BLaER1 treated with 17β-estradiol and CSF1 and Interleukin-3, amounts not matched to agents 10 nM and 100 nM (cell line): ENCODE measurements at regions not wholly inside any gene's neighbourhood (a gene's known extent, or its start where the extent isn't known, plus 50 kb on each side); places are given as distances from the start of the nearest gene placed in this dataset.

Experiments
- H3K27ac ChIP-seq, 11 experiments: shearing (Covaris generic); formaldehyde crosslinking; 2 replicates each; pipeline ENCODE4 v1.8.1; 2022
- H3K27me3 ChIP-seq, 11 experiments: shearing (Covaris generic); formaldehyde crosslinking; 2 replicates each; pipeline ENCODE4 v1.8.1; 2022
- H3K36me3 ChIP-seq, 11 experiments: shearing (Covaris generic); formaldehyde crosslinking; 2 replicates each; pipeline ENCODE4 v1.8.1; 2022
- H3K4me1 ChIP-seq, 10 experiments: shearing (Covaris generic); formaldehyde crosslinking; 2 replicates each; pipeline ENCODE4 v1.8.1; 2022
- H3K4me2 ChIP-seq, 11 experiments: shearing (Covaris generic); formaldehyde crosslinking; 2 replicates each; pipeline ENCODE4 v1.8.1; 2022
- H3K4me3 ChIP-seq, 10 experiments: shearing (Covaris generic); formaldehyde crosslinking; 2 replicates each; pipeline ENCODE4 v1.8.1; 2022
- H3K9ac ChIP-seq, 11 experiments: shearing (Covaris generic); formaldehyde crosslinking; 2 replicates each; pipeline ENCODE4 v1.8.1; 2022
- H3K9me3 ChIP-seq, 11 experiments: shearing (Covaris generic); formaldehyde crosslinking; replicated peaks in 1 of 11; 2 replicates each; pipeline ENCODE4 v1.8.1; 2022
- H4K20me1 ChIP-seq, 11 experiments: shearing (Covaris generic); formaldehyde crosslinking; 2 replicates each; pipeline ENCODE4 v1.8.1; 2022
- Cebpa-rat ChIP-seq, 11 experiments: shearing (Covaris generic); IDR thresholded peaks; 2 replicates each; pipeline ENCODE4 v1.8.1; 2022

DNA sequence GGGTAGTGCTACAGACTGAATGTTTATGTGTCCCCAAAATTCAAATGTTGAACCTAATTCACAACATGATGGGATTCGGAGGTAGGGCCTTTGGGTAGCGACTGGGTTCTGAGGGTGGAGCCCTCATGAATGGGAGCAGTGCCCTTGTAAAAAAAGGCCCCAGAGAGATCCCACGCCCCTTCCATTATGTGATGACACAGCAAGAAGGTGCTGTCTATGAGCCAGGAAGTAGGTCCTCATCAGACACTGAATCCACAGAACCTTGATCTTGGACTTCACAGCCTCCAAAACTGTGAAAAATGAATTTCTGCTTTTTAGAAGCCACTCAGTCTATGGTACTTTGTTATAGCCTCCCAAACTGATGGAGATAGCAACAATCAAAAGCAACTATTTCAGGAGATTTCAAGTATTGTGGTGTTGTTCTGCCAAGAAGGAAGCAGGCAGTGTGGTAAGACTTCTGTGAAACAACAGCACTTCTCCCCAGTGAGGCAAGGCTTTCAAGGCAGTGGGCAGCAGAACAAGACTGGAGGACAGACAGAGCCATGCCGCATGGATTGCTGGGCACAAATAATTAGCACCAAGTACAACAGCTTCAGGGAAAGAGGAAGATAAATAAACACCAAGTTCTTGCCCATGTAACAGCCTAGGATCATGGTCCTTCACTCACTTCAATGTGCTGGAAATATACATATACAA is 76.1 kb downstream of the OR2K2 start:
- Histone ChIP-seq H3K9me3 (peaks cover 5 to 16% (median 10%) of the 10 kb centered on the region in 11 experiments; a peak in 17 of 22 replicates), H3K9ac (no peak overlapping the region), H3K36me3 (no peaks in the 10 kb centered on the region), H3K27me3 (no peaks in the 10 kb centered on the region), H3K4me1 (0 out of 20 replicates have a peak, but pooled peaks cover 0 to 6% (median 0%) of the 10 kb centered on the region in 10 experiments), H4K20me1 (no peaks in the 10 kb centered on the region), H3K27ac (peak overlapping the region in 1 of 11 experiments; percentile 1; a peak in 1 of 22 replicates), H3K4me3 (no peak overlapping the region), H3K4me2 (no peak overlapping the region)
- TF ChIP-seq Cebpa-rat (IDR thresholded peaks at IDR 0.05): no peak

DNA sequence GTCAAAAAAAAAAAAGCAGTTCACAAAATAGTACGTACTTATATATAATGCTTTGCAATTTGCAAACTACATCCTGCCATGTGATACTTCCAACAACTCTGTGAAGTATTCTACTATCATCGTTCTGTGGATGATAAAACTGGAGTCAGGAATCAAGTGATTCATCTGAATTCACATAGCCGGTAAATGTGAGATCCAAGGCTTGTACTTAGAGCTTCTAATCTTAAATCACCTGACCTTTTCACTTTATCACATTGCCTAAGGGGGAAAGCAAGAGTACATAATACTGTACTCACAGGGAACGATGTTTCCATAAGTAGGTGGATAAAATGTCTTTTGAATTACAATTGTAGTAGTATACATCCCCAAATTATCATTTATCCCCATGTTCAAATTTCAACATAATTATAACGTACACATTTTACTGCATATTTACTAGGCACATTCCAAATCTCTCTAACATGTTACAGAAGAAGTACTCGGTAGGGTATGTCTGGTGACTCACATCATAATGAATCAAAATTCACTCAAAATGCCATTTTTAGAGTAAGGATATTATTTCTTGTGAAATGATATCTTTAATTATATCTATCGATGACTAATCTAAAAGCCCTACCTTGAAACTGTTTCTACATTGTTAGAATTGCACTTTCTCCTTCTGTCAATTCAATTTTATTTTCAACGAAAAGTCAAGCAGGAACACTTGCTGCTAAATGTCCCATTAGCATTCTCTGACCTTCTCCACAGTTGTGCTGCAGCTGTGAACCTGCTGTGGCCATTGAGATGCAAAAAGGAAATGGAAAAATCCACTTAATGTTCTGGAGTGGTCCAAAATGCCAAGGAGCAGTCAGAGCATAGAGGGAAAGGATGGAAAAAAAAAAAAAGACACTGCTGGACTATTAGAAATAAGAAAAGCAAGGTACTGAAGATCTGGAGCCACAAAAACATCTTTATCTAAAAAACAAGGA is 78.9 kb downstream of the OR2K2 start:
- Histone ChIP-seq H3K4me1 (0 out of 20 replicates have a peak, but pooled peaks cover 0 to 6% (median 0%) of the 10 kb centered on the region in 10 experiments), H3K36me3 (no peaks in the 10 kb centered on the region), H3K27me3 (no peaks in the 10 kb centered on the region), H3K27ac (no peak overlapping the region), H3K4me2 (no peak overlapping the region), H4K20me1 (no peaks in the 10 kb centered on the region), H3K4me3 (no peak overlapping the region), H3K9me3 (peaks cover 5 to 16% (median 10%) of the 10 kb centered on the region in 11 experiments; a peak in 17 of 22 replicates), H3K9ac (no peak overlapping the region)
- TF ChIP-seq Cebpa-rat (IDR thresholded peaks at IDR 0.05): no peak

- Histone ChIP-seq H3K4me2 (no peak overlapping the region), H3K4me3 (no peak overlapping the region), H3K4me1 (no peaks in the 10 kb centered on the region), H4K20me1 (no peaks in the 10 kb centered on the region), H3K27ac (no peak overlapping the region), H3K27me3 (no peaks in the 10 kb centered on the region), H3K9me3 (no peaks in the 10 kb centered on the region), H3K36me3 (no peaks in the 10 kb centered on the region), H3K9ac (no peak overlapping the region)
- TF ChIP-seq Cebpa-rat (IDR thresholded peaks at IDR 0.05): no peak
Measured at GRCh38 chr9:111237447-111237846, 92.6 kb downstream of the OR2K2 start.

GRCh38 chr9:111236332-111236731 is 93.7 kb downstream of the OR2K2 start:
- H3K27me3 ChIP-seq: no peaks in the 10 kb centered on the region
- H3K27ac ChIP-seq: no peak overlapping the region
- TF ChIP-seq Cebpa-rat (IDR thresholded peaks at IDR 0.05): no peak
- no peak overlapping the region for H3K4me3 ChIP-seq
- no peaks in the 10 kb centered on the region for H3K4me1 ChIP-seq
- no peaks in the 10 kb centered on the region for H4K20me1 ChIP-seq
- H3K9ac ChIP-seq: no peak overlapping the region
- no peaks in the 10 kb centered on the region for H3K9me3 ChIP-seq
- H3K4me2 ChIP-seq: no peak overlapping the region
- no peaks in the 10 kb centered on the region for H3K36me3 ChIP-seq

GRCh38 chr9:111233963-111234362 is 96.1 kb downstream of the OR2K2 start:
- no peaks in the 10 kb centered on the region for H3K36me3 ChIP-seq
- H3K9ac ChIP-seq: no peak overlapping the region
- no peak overlapping the region for H3K4me2 ChIP-seq
- H3K9me3 ChIP-seq: no peaks in the 10 kb centered on the region
- H3K27me3 ChIP-seq: no peaks in the 10 kb centered on the region
- H3K27ac ChIP-seq: no peak overlapping the region
- no peaks in the 10 kb centered on the region for H4K20me1 ChIP-seq
- no peak for TF ChIP-seq Cebpa-rat (IDR thresholded peaks at IDR 0.05)
- no peaks in the 10 kb centered on the region for H3K4me1 ChIP-seq
- H3K4me3 ChIP-seq: no peak overlapping the region

DNA sequence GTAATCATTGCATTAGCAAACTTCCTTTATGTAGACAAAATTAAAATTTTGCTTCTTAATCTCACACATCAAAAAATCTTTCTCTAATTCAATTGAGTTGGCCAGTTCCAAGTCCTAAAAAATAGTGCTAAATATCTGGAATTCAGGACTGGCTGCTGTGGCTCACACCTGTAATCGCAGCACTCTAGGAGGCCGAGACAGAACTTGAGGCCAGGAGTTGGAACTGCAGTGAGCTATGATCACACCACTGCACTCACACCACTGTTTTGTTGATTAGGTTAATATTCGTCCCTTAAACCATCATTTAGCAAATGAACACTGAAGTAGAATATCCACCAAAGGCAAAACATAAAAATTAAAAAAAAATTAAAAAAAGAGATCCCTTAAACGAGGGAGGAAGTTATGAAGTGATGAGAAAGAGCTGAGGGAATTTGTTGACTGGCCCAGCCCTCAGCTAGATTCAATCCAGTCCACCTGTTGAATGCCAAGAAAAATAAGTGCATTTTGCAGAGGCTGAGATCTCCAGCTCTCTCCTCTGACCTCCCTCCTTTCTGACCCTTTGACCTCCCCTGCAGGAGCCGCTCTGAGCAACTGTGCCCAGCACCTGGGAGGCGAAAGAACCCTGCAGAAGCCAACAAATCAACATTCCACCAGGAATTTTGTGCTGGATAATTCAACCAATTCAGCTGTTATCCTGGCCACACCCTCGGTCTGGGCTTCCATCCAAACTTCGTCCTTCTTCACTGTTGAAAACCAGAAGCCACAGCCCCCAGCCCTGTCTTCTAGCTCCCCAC is 96.8 kb downstream of the OR2K2 start:
- no peak overlapping the region for H3K4me3 ChIP-seq
- H3K4me2 ChIP-seq: no peak overlapping the region
- H3K36me3 ChIP-seq: no peaks in the 10 kb centered on the region
- no peaks in the 10 kb centered on the region for H3K9me3 ChIP-seq
- no peak overlapping the region for H3K27ac ChIP-seq
- H3K9ac ChIP-seq: no peak overlapping the region
- TF ChIP-seq Cebpa-rat (IDR thresholded peaks at IDR 0.05): no peak
- no peaks in the 10 kb centered on the region for H3K27me3 ChIP-seq
- no peaks in the 10 kb centered on the region for H4K20me1 ChIP-seq
- H3K4me1 ChIP-seq: no peaks in the 10 kb centered on the region

- Histone ChIP-seq H3K4me3 (no peak overlapping the region), H3K4me1 (no peaks in the 10 kb centered on the region), H3K9ac (no peak overlapping the region), H3K27ac (no peak overlapping the region), H3K4me2 (no peak overlapping the region), H3K27me3 (no peaks in the 10 kb centered on the region), H3K36me3 (no peaks in the 10 kb centered on the region), H3K9me3 (no peaks in the 10 kb centered on the region), H4K20me1 (no peaks in the 10 kb centered on the region)
- TF ChIP-seq Cebpa-rat (IDR thresholded peaks at IDR 0.05): no peak
Measured at GRCh38 chr9:111231801-111232580, 98.0 kb downstream of the OR2K2 start.

- Histone ChIP-seq H3K9me3 (0 out of 22 replicates have a peak, but pooled peaks cover 0 to 4% (median 0%) of the 10 kb centered on the region in 11 experiments), H3K4me1 (no peaks in the 10 kb centered on the region), H3K4me2 (no peak overlapping the region), H3K27ac (no peak overlapping the region), H3K36me3 (no peaks in the 10 kb centered on the region), H3K9ac (no peak overlapping the region), H3K4me3 (no peak overlapping the region), H4K20me1 (no peaks in the 10 kb centered on the region), H3K27me3 (no peaks in the 10 kb centered on the region)
- TF ChIP-seq Cebpa-rat (IDR thresholded peaks at IDR 0.05): no peak
Measured at GRCh38 chr9:111222757-111223156, 107.3 kb downstream of the OR2K2 start.
